Lower lobe of right lung (tissue), 2 donors: ENCODE measurements at regions not wholly inside any gene's neighbourhood (a gene's known extent, or its start where the extent isn't known, plus 50 kb on each side); places are given as distances from the start of the nearest gene placed in this dataset.

Experiments
- ATAC-seq, 2 donors: fragments of 200-7000 bp; cut with Tn5 transposase; one replicate each; pipeline ENCODE4 v1.9.1; 2020 to 2022; ENCODE audit warnings: mild to moderate bottlenecking in 2 of 2, moderate library complexity in 2 of 2
- DNase-seq: peaks from one replicate; pipeline ENCODE4 v3.0.0-alpha.2; 2020
- H3K27ac ChIP-seq: fragments of 200-600 bp; one replicate; pipeline ENCODE4 v1.8.0; 2022
- H3K27me3 ChIP-seq: fragments of 200-600 bp; one replicate; pipeline ENCODE4 v1.8.0; 2022; ENCODE audit warnings: low read depth
- H3K36me3 ChIP-seq: fragments of 200-600 bp; one replicate; pipeline ENCODE4 v1.8.0; 2022; ENCODE audit warnings: mild to moderate bottlenecking
- H3K4me1 ChIP-seq: fragments of 200-600 bp; one replicate; pipeline ENCODE4 v1.8.0; 2022
- H3K4me3 ChIP-seq: fragments of 200-600 bp; one replicate; pipeline ENCODE4 v1.8.0; 2022; ENCODE audit warnings: mild to moderate bottlenecking
- H3K9me3 ChIP-seq: fragments of 200-600 bp; one replicate; pipeline ENCODE4 v1.8.0; 2022
- intact Hi-C: fragments of 100-400 bp; cut with DNase I; formaldehyde crosslinking; loops from one replicate; pipeline ENCODE4 v1.11.0; 2022
- TF ChIP-seq, protein P1 (sequence below): fragments of 200-600 bp; IDR thresholded peaks from one replicate; pipeline ENCODE4 v1.8.0; 2022; ENCODE audit warnings: antibody characterized with exemption, mild to moderate bottlenecking
- donor health status: DM: no; HTN: yes; CAD: no; lungs with severe emphysema.

DNA sequence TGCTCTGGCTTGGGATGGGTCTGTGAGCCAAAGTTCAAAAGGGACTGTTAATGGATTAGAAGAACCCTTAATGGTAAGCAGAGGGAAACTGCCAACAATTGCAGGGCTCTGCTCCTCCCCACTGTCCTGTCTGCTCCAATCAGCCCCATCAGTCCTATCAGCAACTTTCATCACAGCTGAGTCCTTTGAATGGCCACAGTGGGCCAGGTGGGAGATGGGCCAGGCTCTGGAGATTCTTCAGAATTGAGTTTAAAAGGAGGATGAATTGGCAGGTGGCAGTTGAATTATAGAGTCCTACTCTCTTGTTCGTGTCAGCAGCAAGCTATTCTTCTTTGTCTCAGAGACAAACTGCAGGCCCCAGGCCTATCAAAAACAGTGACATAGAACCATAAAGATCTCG lies 573.9 kb downstream of the EPHA4 start:
- Histone ChIP-seq H3K27me3 (no peaks in the 10 kb centered on the region), H3K36me3 (no peaks in the 10 kb centered on the region), H3K4me1 (no peaks in the 10 kb centered on the region), H3K27ac (no peak overlapping the region), H3K9me3 (no peaks in the 10 kb centered on the region), H3K4me3 (no peak overlapping the region)
- ATAC-seq (no peak), DNase-seq (no peak)
- TF ChIP-seq, protein P1, sequence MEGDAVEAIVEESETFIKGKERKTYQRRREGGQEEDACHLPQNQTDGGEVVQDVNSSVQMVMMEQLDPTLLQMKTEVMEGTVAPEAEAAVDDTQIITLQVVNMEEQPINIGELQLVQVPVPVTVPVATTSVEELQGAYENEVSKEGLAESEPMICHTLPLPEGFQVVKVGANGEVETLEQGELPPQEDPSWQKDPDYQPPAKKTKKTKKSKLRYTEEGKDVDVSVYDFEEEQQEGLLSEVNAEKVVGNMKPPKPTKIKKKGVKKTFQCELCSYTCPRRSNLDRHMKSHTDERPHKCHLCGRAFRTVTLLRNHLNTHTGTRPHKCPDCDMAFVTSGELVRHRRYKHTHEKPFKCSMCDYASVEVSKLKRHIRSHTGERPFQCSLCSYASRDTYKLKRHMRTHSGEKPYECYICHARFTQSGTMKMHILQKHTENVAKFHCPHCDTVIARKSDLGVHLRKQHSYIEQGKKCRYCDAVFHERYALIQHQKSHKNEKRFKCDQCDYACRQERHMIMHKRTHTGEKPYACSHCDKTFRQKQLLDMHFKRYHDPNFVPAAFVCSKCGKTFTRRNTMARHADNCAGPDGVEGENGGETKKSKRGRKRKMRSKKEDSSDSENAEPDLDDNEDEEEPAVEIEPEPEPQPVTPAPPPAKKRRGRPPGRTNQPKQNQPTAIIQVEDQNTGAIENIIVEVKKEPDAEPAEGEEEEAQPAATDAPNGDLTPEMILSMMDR, result no peak
- intact Hi-C loops, result no loop called here

DNA sequence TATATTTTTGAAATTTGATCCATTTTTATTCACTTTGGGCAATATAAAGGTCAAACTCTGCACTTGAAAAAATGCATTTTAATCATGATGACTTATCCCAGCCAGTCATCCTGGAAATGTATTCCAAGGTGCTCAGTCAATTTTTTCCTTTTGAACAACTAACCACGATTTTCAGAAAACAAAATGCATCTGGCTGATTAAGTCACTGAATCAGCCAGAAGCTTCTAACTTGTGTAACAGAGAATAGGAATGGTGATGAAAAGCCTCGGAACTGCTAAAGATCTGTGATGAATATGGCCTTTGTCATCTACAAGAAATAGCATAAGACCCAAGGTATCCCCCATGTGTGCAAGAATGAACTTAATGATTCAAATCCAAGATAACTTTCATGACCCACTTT lies 572.7 kb downstream of the EPHA4 start:
- no peak for DNase-seq
- intact Hi-C loops, result no loop called here

DNA sequence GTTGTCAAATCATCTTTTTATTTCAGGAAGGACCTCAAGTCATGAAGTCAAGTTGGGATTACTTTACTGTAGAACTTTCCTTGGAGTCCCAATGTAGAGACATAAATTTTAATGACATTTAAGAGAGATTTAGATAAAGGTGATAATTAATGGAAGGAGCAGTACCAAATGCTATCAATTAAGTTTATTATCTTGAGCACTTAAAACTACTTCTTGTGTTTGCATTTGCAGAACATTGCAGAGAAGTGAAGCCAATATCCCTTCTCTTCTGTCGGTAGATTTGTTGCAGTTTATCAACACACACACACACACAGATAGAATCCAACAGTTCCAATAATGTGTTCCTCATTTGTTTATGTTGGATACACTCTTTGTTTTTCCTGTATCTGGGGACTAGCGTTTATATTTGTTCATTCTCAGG lies 570.7 kb downstream of the EPHA4 start:
- TF ChIP-seq, protein P1, result no peak
- no peaks in the 10 kb centered on the region for H3K27me3 ChIP-seq
- H3K36me3 ChIP-seq, result no peaks in the 10 kb centered on the region
- H3K4me3 ChIP-seq, result no peak overlapping the region
- no peak overlapping the region for H3K27ac ChIP-seq
- no peaks in the 10 kb centered on the region for H3K4me1 ChIP-seq
- H3K9me3 ChIP-seq, result no peaks in the 10 kb centered on the region
- DNase-seq, result no peak
- no peak for ATAC-seq
- intact Hi-C loops, result no loop called here

More for the DNA sequence above, 572.7 kb downstream of the EPHA4 start:
- Histone ChIP-seq H3K27me3 (no peaks in the 10 kb centered on the region), H3K4me1 (no peaks in the 10 kb centered on the region), H3K27ac (no peak overlapping the region), H3K9me3 (no peaks in the 10 kb centered on the region), H3K4me3 (no peak overlapping the region), H3K36me3 (no peaks in the 10 kb centered on the region)
- ATAC-seq, result no peak
- TF ChIP-seq, protein P1, result no peak

DNA sequence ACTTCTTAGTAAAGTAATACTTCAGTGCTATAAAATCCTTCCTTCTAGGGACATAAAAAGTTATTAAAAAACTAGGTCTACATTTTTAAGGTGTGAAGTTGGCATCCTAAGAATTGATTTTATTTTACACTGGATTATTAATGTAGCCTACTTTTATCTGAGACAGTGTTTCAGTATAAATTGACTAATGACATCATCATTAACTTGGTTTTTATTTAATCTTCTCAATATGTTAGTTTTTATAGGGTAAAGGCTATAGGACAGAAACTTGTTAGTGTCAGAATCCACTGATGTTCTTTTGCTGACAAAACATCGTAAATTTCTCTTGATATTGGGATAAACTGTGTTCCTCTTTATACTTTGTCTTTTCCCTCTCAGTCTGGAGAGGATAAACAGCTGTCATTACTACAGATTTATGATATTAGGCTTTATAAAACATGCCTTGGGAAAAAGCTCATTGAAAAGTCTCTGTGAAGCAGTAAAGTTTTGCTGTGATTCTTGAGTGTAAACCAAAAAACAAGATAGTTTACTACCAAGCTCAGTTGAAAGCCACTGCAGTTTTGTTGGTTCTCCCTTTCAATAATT lies 569.9 kb downstream of the EPHA4 start:
- no peak overlapping the region for H3K27ac ChIP-seq
- H3K9me3 ChIP-seq, result no peaks in the 10 kb centered on the region
- no peaks in the 10 kb centered on the region for H3K36me3 ChIP-seq
- no peak for ATAC-seq
- intact Hi-C loops, result no loop called here
- no peak overlapping the region for H3K4me3 ChIP-seq
- TF ChIP-seq, protein P1, result no peak
- no peaks in the 10 kb centered on the region for H3K4me1 ChIP-seq
- no peaks in the 10 kb centered on the region for H3K27me3 ChIP-seq
- no peak for DNase-seq

DNA sequence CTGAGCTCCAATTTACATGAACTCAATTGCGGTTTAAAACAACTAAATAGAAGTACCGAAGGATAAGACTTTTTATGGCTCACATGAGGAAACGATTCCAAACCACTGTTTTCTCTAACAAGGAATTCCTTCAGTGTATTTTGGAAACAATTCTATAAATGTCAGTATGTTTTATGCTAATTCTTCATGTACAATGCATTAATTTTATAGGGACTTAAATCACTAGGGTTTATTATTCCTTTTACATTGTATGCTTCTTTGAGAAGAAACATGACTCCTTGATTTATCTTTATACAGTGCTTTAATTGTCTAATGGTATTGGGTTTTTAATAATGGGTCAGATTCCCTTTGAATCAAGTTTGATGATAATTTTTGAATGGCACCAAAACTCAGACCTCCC lies 566.8 kb downstream of the EPHA4 start:
- DNase-seq, result no peak

More for the DNA sequence above, 566.8 kb downstream of the EPHA4 start:
- H3K27me3 ChIP-seq, result no peaks in the 10 kb centered on the region
- intact Hi-C loops, result no loop called here
- no peaks in the 10 kb centered on the region for H3K9me3 ChIP-seq
- no peak overlapping the region for H3K27ac ChIP-seq
- H3K4me3 ChIP-seq, result no peak overlapping the region
- TF ChIP-seq, protein P1, result no peak
- H3K4me1 ChIP-seq, result no peaks in the 10 kb centered on the region
- no peaks in the 10 kb centered on the region for H3K36me3 ChIP-seq
- ATAC-seq, result no peak
